Limb (tissue), 2 donors: ENCODE measurements at regions not wholly inside any gene's neighbourhood (a gene's known extent, or its start where the extent isn't known, plus 50 kb on each side); places are given as distances from the start of the nearest gene placed in this dataset.

Source experiments
- DNase-seq, 2 donors: peaks; one replicate each; pipeline ENCODE4 v3.0.0-alpha.2; 2016; ENCODE audit errors: extremely low spot score in 2 of 2

DNA sequence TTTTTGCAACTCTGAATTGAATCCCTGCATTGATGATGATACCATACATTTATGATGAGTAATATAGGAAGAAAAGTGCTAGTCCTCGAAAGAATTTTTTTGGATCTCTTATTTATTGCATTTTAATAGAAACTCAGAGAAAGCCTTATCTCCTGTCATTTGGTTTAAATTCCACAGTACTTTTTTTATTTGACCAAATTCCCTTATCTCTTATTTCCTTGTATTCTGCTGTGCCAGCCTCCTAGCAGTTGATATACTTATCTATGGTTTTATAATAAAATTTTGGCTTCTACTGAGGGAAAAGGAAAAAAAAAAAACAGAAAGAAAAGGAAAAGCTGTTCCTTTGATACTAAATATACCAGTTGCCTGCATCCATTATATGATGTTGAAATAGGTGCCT, 535.1 kb upstream of the NR2F2 start:
- DNase-seq = no peak

DNA sequence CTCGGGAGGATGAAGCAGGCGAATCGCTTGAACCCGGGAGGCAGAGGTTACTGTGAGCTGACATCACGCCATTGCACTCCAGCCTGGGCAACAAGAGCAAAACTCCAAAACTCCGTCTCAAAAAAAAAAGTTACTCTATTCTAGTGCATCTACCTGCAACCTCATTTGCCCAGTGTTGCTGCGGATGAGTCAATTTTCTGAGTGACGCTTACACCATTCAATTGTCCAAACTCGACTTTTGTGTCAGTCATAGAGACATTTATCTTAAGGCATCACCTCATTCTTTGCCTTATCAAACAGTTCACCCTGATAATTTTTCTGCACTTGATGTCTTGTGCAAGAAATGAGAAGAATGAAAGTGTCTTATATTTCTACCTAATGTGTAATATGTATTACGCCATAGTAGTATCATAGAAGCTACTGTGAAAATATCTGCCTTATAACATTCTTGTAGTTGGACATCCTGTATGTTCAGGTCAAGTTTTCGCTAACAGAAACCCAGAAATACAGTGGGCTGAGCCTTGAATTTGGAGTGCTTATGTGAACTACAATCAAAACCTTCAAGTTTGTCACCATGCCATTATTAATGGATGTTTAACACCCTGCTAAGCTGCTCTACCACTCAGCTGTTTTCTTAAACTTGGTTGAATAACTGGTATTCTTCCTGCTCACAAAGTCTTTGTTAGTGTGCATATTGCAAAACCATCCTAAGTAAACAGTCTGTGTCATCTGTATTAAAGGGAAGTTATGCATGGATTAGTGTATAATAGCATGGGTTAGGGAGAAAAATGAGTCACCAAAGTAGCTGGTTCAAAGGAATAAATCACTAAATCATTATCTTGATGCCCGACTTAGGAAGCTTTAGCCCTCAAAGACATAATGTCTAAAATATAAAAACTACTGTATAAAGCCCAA, 531.0 kb upstream of the NR2F2 start:
- no peak for DNase-seq

DNA sequence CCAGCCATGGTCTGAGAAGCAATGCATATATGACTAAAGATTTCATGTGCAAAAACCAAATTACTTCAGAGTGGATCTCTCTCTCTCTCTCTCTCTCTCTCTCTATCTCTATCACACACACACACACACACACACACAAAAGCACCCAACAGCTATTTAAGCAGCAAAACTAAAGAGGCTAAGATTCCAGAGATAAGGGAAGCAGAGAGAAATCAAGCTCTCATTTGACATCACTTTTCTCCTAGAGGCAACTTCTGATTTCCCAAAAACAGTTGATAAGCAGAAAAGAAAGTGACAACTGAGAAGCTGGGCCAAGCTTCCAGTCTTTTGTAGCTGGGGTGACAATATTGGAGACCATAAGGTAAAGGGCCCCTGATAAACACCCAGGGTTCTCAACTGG, 526.0 kb upstream of the NR2F2 start:
- DNase-seq = no peak

DNA sequence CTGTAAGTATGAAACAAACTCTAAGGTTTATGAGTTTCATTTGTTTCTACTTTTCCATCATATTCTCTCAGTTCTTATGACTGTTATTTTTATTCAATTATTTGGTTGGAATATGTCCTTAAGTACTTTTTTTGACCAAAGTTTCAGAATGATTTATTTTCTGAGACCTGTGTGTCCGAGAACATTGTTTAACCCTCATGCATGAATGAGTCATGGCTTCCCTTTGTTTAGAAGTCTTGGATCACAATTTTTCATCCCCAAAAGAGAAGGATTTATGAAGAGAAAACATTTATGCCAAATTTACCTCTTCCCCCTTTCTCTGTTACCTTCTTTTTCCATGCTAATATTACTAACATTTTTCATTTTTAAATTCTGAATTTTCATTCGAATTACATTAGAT, 518.0 kb upstream of the NR2F2 start:
- DNase-seq = no peak

DNA sequence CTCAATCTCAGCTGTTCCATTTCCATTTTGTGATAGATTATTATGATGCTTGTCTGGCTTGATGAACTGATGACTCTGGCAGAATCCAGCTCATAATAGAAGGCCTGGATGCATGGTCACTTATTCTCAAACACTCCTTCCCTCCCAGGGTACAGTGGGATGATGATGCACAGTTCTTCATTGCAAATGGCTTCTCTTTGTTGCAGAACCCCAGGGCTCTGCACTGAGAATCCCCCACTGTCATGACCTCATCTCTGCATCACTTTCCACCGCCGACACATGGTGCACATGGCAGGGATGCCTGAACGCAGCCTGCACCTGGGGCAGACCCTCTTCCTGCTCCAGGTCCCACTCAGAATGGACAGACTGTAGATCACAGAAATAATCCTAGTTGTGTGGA, 515.6 kb upstream of the NR2F2 start:
- DNase-seq = no peak

GRCh38 chr15:95816591-95816990, 513.9 kb upstream of the NR2F2 start:
- no peak for DNase-seq

DNA sequence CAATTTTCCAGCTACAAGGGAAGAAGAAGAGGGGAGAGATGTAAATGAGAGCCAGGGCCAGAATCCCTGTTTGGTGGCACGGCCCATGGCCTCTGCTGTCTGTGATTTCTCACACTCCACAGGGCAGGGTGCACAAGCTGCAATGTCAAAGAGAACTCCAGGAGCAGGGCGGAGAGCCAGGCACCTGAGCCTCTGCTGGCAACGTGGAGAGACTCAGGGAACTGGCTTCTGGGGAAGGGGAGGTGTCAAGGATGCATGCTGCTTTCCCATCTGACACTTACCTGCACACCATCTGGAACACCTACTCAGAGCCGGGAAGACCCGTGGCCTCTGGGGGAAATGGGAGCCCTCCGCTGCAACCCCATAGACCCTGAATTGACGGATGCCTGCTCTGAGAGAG, 507.5 kb upstream of the NR2F2 start:
- no peak for DNase-seq

- no peak for DNase-seq
Measured at GRCh38 chr15:95825208-95825607, 505.3 kb upstream of the NR2F2 start.

DNA sequence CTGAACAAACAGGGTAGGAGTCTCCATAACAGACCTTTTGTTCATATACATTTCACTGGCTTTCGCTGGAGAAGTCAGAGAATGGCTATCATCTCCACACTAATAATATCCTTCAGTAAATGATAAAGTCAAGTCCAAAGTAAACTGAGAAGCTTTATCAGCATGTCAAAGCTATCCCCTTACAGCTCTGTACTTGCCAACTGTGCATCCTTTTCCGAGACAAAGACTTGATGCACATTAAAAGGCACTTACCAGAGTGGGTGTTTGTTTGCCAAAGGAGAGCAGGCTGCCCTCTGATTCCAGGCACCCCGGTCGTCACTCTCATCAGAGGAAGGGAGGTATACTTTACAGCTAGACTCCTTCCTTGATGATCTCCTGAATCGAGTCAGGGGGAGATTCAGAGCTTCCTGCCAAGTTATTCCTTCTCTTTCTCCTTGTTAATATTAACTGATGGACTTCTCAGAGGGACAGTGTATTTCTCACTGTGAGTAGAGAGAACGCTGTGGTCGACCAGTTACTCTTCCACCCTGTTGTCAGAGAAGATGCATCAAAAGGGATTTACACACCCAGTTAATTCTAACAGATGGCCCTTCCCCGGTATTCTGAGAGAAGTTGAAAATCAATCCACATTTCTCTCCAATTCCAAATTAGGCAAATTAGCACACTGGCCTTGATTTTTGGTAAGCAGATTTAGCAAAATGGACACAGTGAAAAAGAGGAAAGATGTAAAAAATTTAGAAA, 504.7 kb upstream of the NR2F2 start:
- DNase-seq = no peak

- DNase-seq = no peak
Measured at GRCh38 chr15:95826412-95827195, 503.9 kb upstream of the NR2F2 start.

DNA sequence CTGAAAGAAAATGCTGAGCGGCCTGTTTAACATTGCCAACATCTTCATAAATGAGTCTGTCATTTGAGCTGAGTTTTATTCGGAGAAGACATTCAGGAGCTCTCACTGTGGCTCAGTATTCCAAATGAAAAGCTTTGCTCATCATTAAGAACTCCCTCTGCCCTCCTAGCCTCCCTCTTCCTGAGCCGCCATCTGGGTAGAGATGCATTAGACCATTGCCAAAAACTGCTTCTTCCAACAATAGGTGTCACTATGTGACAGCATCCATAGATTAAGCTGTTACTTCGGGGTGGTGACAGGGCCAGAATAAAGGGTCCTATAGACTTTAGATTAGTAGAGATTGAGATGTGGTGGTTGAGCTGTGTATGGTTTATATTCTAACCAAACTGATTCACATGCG, 501.4 kb upstream of the NR2F2 start:
- no peak for DNase-seq

GRCh38 chr15:95830281-95830680, 500.2 kb upstream of the NR2F2 start:
- no peak for DNase-seq

GRCh38 chr15:95832668-95833067, 497.8 kb upstream of the NR2F2 start:
- no peak for DNase-seq

GRCh38 chr15:95834028-95834804, 496.3 kb upstream of the NR2F2 start:
- no peak for DNase-seq

- no peak for DNase-seq
Measured at GRCh38 chr15:95836536-95836935, 494.0 kb upstream of the NR2F2 start.

DNA sequence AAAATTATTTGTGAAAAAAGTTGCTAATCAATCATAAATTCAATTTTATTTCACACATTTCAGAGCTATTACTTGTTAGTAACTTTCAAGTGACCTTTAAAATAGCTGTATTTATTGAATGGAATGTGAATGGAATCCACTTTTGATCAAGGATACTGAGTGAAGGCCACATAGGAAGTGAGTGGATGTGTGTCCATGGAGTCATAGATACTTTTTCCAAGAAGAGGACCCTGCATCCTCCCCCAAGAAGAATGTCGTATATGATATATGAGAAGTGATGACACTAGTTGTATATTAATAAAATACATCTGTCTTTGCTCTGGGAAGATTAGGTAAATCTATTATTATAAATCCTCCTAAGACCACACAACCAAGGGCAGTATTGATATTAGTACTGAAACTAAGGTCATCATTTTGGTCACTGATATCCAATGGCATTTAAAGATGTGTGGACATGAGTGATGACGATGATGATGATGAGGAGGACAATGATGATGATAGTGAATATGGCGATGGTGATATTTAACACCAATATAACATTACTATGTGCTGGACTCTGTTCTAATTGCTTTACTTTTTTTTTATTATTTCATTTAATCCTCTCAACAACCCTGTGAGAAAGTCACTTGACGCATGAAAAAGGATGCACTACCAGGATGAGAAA, 493.0 kb upstream of the NR2F2 start:
- no peak for DNase-seq

DNA sequence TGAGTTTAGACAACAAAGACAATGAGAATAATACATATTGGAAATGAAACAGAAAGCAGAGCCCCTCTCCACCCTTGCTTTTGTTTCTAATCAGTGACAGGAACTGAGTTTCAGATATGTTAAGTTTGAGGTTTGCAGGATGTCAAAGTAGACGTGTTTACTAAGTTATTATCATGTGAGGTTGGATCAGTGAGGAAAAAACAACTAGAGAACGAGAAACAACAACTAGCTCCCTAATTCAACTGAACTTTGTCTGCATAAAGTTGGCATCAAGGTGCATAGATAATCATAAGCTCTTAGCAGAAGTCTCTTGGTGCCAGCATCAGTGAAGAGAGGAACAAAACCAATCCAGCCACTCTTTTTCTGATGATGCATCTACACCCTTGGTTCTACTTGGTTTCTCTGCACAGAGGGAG, 491.1 kb upstream of the NR2F2 start:
- DNase-seq = no peak

- DNase-seq = peak; percentile 32 to 45
Measured at GRCh38 chr15:95840004-95840403, 490.5 kb upstream of the NR2F2 start.

DNA sequence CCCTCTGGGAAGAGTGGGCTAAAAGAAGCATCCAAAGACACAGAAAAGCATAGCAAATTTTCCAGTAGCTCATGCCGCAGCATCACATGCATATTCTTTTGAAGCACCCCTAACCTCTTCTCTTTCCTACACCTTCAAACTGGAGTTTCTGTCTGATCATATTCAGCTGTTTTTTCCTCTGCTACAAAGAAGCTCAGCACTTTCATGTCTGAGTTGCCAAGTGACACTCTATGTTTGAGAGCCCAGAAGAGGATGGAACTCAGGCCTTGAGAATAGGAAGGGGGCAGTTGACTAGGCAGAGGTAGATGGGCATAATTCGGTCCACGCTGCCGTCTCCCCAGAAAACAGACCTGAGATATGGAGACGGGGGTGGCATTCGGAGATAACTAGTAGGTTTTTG, 489.6 kb upstream of the NR2F2 start:
- DNase-seq = no peak

- DNase-seq = no peak
Measured at GRCh38 chr15:95842576-95842975, 487.9 kb upstream of the NR2F2 start.
